ENCODE measurements at regions not wholly inside any gene's neighbourhood (a gene's known extent, or its start where the extent isn't known, plus 50 kb on each side); places are given as distances from the start of the nearest gene placed in this dataset.

GRCh38 chr4:125390126-125390525 lies 75.4 kb downstream of the FAT4 start:
- peaks cover 0 to 14% (median 6%) of the 10 kb centered on the region in 5 donors for H3K9me3 Mint-ChIP-seq
- no peaks in the 10 kb centered on the region for H3K27me3 Mint-ChIP-seq
- DNase-seq: no peak
- H3K4me3 ChIP-seq (ENCODE audit: low read length): no peak overlapping the region
- CTCF ChIA-PET: no interaction called here
- H3K4me1 Mint-ChIP-seq: no peaks in the 10 kb centered on the region
- H3K36me3 ChIP-seq (ENCODE audit: insufficient read depth, low read length): no peaks in the 10 kb centered on the region
- H3K27ac Mint-ChIP-seq: no peak overlapping the region
- no peaks in the 10 kb centered on the region for H3K9me3 ChIP-seq (ENCODE audit: low read length)
- H3K36me3 Mint-ChIP-seq: no peaks in the 10 kb centered on the region
- no peak overlapping the region for H3K4me3 Mint-ChIP-seq
- H3K27ac ChIP-seq (ENCODE audit: low read depth, low read length): no peak overlapping the region
- H3K27me3 ChIP-seq (ENCODE audit: insufficient read depth, low read length, poor library complexity, severe bottlenecking): no peaks in the 10 kb centered on the region
- H3K4me1 ChIP-seq (ENCODE audit: insufficient read depth, low read length): no peaks in the 10 kb centered on the region
- POLR2A ChIA-PET: no interaction called here

GRCh38 chr4:125390727-125391126 lies 76.0 kb downstream of the FAT4 start:
- CTCF ChIA-PET: no interaction called here
- Histone ChIP-seq H3K4me1 (ENCODE audit: insufficient read depth, low read length) (no peaks in the 10 kb centered on the region), H3K27me3 (ENCODE audit: insufficient read depth, low read length, poor library complexity, severe bottlenecking) (no peaks in the 10 kb centered on the region), H3K36me3 (ENCODE audit: insufficient read depth, low read length) (no peaks in the 10 kb centered on the region), H3K4me3 (ENCODE audit: low read length) (no peak overlapping the region), H3K27ac (ENCODE audit: low read depth, low read length) (no peak overlapping the region), H3K9me3 (ENCODE audit: low read length) (no peaks in the 10 kb centered on the region)
- Mint-ChIP-seq H3K36me3 (no peaks in the 10 kb centered on the region), H3K27ac (no peak overlapping the region), H3K9me3 (peaks cover 0 to 16% (median 6%) of the 10 kb centered on the region in 5 donors), H3K4me3 (no peak overlapping the region), H3K27me3 (no peaks in the 10 kb centered on the region), H3K4me1 (no peaks in the 10 kb centered on the region)
- DNase-seq: no peak
- POLR2A ChIA-PET: no interaction called here

GRCh38 chr4:125392694-125393093 lies 77.9 kb downstream of the FAT4 start:
- Histone ChIP-seq H3K27me3 (ENCODE audit: insufficient read depth, low read length, poor library complexity, severe bottlenecking) (no peaks in the 10 kb centered on the region), H3K27ac (ENCODE audit: low read depth, low read length) (no peak overlapping the region), H3K36me3 (ENCODE audit: insufficient read depth, low read length) (no peaks in the 10 kb centered on the region), H3K4me3 (ENCODE audit: low read length) (no peak overlapping the region), H3K9me3 (ENCODE audit: low read length) (no peaks in the 10 kb centered on the region), H3K4me1 (ENCODE audit: insufficient read depth, low read length) (no peaks in the 10 kb centered on the region)
- H3K4me1 Mint-ChIP-seq: no peaks in the 10 kb centered on the region
- no peak overlapping the region for H3K4me3 Mint-ChIP-seq
- DNase-seq: no peak
- no peaks in the 10 kb centered on the region for H3K27me3 Mint-ChIP-seq
- ChIA-PET CTCF (no interaction called here), POLR2A (no interaction called here)
- H3K36me3 Mint-ChIP-seq: no peaks in the 10 kb centered on the region
- H3K9me3 Mint-ChIP-seq: peaks cover 0 to 14% (median 5%) of the 10 kb centered on the region in 5 donors
- H3K27ac Mint-ChIP-seq: no peak overlapping the region

GRCh38 chr4:125393825-125394224 lies 79.1 kb downstream of the FAT4 start:
- POLR2A ChIA-PET: no interaction called here
- DNase-seq: no peak
- no peak overlapping the region for H3K27ac ChIP-seq (ENCODE audit: low read depth, low read length)
- Mint-ChIP-seq H3K36me3 (no peaks in the 10 kb centered on the region), H3K9me3 (peaks cover 0 to 13% (median 5%) of the 10 kb centered on the region in 5 donors), H3K27ac (no peak overlapping the region), H3K4me1 (no peaks in the 10 kb centered on the region), H3K27me3 (no peaks in the 10 kb centered on the region), H3K4me3 (no peak overlapping the region)
- no peaks in the 10 kb centered on the region for H3K4me1 ChIP-seq (ENCODE audit: insufficient read depth, low read length)
- no peaks in the 10 kb centered on the region for H3K36me3 ChIP-seq (ENCODE audit: insufficient read depth, low read length)
- H3K4me3 ChIP-seq (ENCODE audit: low read length): no peak overlapping the region
- no peaks in the 10 kb centered on the region for H3K9me3 ChIP-seq (ENCODE audit: low read length)
- CTCF ChIA-PET: no interaction called here
- no peaks in the 10 kb centered on the region for H3K27me3 ChIP-seq (ENCODE audit: insufficient read depth, low read length, poor library complexity, severe bottlenecking)

- Mint-ChIP-seq H3K4me3 (no peak overlapping the region), H3K27ac (no peak overlapping the region), H3K27me3 (no peaks in the 10 kb centered on the region), H3K4me1 (no peaks in the 10 kb centered on the region), H3K9me3 (peaks cover 0 to 11% (median 2%) of the 10 kb centered on the region in 5 donors), H3K36me3 (no peaks in the 10 kb centered on the region)
- Histone ChIP-seq H3K4me1 (ENCODE audit: insufficient read depth, low read length) (no peaks in the 10 kb centered on the region), H3K27me3 (ENCODE audit: insufficient read depth, low read length, poor library complexity, severe bottlenecking) (no peaks in the 10 kb centered on the region), H3K9me3 (ENCODE audit: low read length) (no peaks in the 10 kb centered on the region), H3K36me3 (ENCODE audit: insufficient read depth, low read length) (no peaks in the 10 kb centered on the region), H3K27ac (ENCODE audit: low read depth, low read length) (no peak overlapping the region), H3K4me3 (ENCODE audit: low read length) (no peak overlapping the region)
- CTCF ChIA-PET: no interaction called here
- POLR2A ChIA-PET: no interaction called here
- no peak for DNase-seq
Measured at GRCh38 chr4:125397226-125397625, 82.5 kb downstream of the FAT4 start.

- H3K36me3 Mint-ChIP-seq: no peaks in the 10 kb centered on the region
- CTCF ChIA-PET: no interaction called here
- H3K9me3 ChIP-seq (ENCODE audit: low read length): no peaks in the 10 kb centered on the region
- no peak overlapping the region for H3K27ac ChIP-seq (ENCODE audit: low read depth, low read length)
- H3K27ac Mint-ChIP-seq: no peak overlapping the region
- H3K4me3 ChIP-seq (ENCODE audit: low read length): no peak overlapping the region
- POLR2A ChIA-PET: no interaction called here
- no peaks in the 10 kb centered on the region for H3K27me3 ChIP-seq (ENCODE audit: insufficient read depth, low read length, poor library complexity, severe bottlenecking)
- no peak for DNase-seq
- no peaks in the 10 kb centered on the region for H3K4me1 ChIP-seq (ENCODE audit: insufficient read depth, low read length)
- H3K9me3 Mint-ChIP-seq: peaks cover 0 to 10% (median 2%) of the 10 kb centered on the region in 5 donors
- no peak overlapping the region for H3K4me3 Mint-ChIP-seq
- no peaks in the 10 kb centered on the region for H3K27me3 Mint-ChIP-seq
- no peaks in the 10 kb centered on the region for H3K4me1 Mint-ChIP-seq
- no peaks in the 10 kb centered on the region for H3K36me3 ChIP-seq (ENCODE audit: insufficient read depth, low read length)
Measured at GRCh38 chr4:125398263-125399002, 83.7 kb downstream of the FAT4 start.

GRCh38 chr4:125400756-125401155 lies 86.0 kb downstream of the FAT4 start:
- CTCF ChIA-PET: no interaction called here
- Histone ChIP-seq H3K27ac (ENCODE audit: low read depth, low read length) (no peak overlapping the region), H3K4me3 (ENCODE audit: low read length) (no peak overlapping the region), H3K9me3 (ENCODE audit: low read length) (no peaks in the 10 kb centered on the region), H3K4me1 (ENCODE audit: insufficient read depth, low read length) (no peaks in the 10 kb centered on the region), H3K36me3 (ENCODE audit: insufficient read depth, low read length) (no peaks in the 10 kb centered on the region), H3K27me3 (ENCODE audit: insufficient read depth, low read length, poor library complexity, severe bottlenecking) (no peaks in the 10 kb centered on the region)
- Mint-ChIP-seq H3K4me3 (no peak overlapping the region), H3K36me3 (no peaks in the 10 kb centered on the region), H3K9me3 (peaks cover 0 to 10% (median 2%) of the 10 kb centered on the region in 5 donors), H3K27ac (no peak overlapping the region), H3K27me3 (no peaks in the 10 kb centered on the region), H3K4me1 (no peaks in the 10 kb centered on the region)
- no peak for DNase-seq
- POLR2A ChIA-PET: no interaction called here

GRCh38 chr4:125401784-125402183 lies 87.0 kb downstream of the FAT4 start:
- Mint-ChIP-seq H3K27me3 (no peaks in the 10 kb centered on the region), H3K4me3 (no peak overlapping the region), H3K9me3 (peaks cover 0 to 12% (median 2%) of the 10 kb centered on the region in 5 donors), H3K27ac (no peak overlapping the region), H3K36me3 (no peaks in the 10 kb centered on the region), H3K4me1 (no peaks in the 10 kb centered on the region)
- H3K4me1 ChIP-seq (ENCODE audit: insufficient read depth, low read length): no peaks in the 10 kb centered on the region
- CTCF ChIA-PET: no interaction called here
- no peaks in the 10 kb centered on the region for H3K36me3 ChIP-seq (ENCODE audit: insufficient read depth, low read length)
- no peaks in the 10 kb centered on the region for H3K27me3 ChIP-seq (ENCODE audit: insufficient read depth, low read length, poor library complexity, severe bottlenecking)
- POLR2A ChIA-PET: no interaction called here
- no peak for DNase-seq
- no peak overlapping the region for H3K27ac ChIP-seq (ENCODE audit: low read depth, low read length)
- H3K9me3 ChIP-seq (ENCODE audit: low read length): no peaks in the 10 kb centered on the region
- H3K4me3 ChIP-seq (ENCODE audit: low read length): no peak overlapping the region

GRCh38 chr4:125420526-125420925 lies 105.8 kb downstream of the FAT4 start:
- no peaks in the 10 kb centered on the region for H3K36me3 ChIP-seq (ENCODE audit: insufficient read depth, low read length)
- no peak overlapping the region for H3K4me3 ChIP-seq (ENCODE audit: low read length)
- ChIA-PET CTCF (no interaction called here), POLR2A (no interaction called here)
- no peak for DNase-seq
- H3K27me3 ChIP-seq (ENCODE audit: insufficient read depth, low read length, poor library complexity, severe bottlenecking): no peaks in the 10 kb centered on the region
- H3K4me1 ChIP-seq (ENCODE audit: insufficient read depth, low read length): no peaks in the 10 kb centered on the region
- H3K9me3 ChIP-seq (ENCODE audit: low read length): no peaks in the 10 kb centered on the region
- no peak overlapping the region for H3K27ac ChIP-seq (ENCODE audit: low read depth, low read length)
- H3K27me3 Mint-ChIP-seq: no peaks in the 10 kb centered on the region
- peaks cover 5 to 29% (median 11%) of the 10 kb centered on the region in 5 donors for H3K9me3 Mint-ChIP-seq
- H3K4me3 Mint-ChIP-seq: no peak overlapping the region
- no peak overlapping the region for H3K27ac Mint-ChIP-seq
- H3K36me3 Mint-ChIP-seq: no peaks in the 10 kb centered on the region
- H3K4me1 Mint-ChIP-seq: no peaks in the 10 kb centered on the region
